GM15510 (cell line): ENCODE measurements at regions not wholly inside any gene's neighbourhood (a gene's known extent, or its start where the extent isn't known, plus 50 kb on each side); places are given as distances from the start of the nearest gene placed in this dataset.

Experiments used
- POLR2A ChIP-seq: IDR thresholded peaks from 3 replicates; pipeline ENCODE4 v1.6.1; 2011; ENCODE audit warnings: borderline replicate concordance; ENCODE audit not compliant: insufficient read length; ENCODE audit errors: extremely low read depth

GRCh38 chr6:113315879-113316278 is 541.3 kb upstream of the MARCKS start:
- no peak for TF ChIP-seq POLR2A

DNA sequence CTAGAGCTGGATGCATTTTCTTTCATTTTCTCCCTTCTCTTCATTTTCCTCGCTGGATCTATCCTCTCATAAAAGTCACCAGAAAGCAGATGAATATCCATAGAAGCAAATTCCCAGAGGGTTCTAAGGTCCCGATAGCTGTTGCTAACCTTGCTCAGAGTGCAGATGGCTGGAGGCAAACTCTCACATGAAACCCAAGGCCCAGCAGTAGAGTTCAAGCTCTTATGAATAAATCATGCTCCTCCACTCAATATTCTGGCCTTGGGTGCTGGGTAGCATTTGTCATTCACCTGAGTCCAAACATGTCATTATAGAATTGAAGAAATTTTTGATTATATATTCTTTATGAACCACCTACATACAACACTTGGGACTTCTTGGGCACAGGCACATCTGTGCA is 539.7 kb upstream of the MARCKS start:
- no peak for TF ChIP-seq POLR2A

- no peak for TF ChIP-seq POLR2A
These were observed 539.1 kb upstream of the MARCKS start for GRCh38 chr6:113317891-113318574.

GRCh38 chr6:113318575-113318917 is 538.6 kb upstream of the MARCKS start:
- TF ChIP-seq POLR2A = no peak

DNA sequence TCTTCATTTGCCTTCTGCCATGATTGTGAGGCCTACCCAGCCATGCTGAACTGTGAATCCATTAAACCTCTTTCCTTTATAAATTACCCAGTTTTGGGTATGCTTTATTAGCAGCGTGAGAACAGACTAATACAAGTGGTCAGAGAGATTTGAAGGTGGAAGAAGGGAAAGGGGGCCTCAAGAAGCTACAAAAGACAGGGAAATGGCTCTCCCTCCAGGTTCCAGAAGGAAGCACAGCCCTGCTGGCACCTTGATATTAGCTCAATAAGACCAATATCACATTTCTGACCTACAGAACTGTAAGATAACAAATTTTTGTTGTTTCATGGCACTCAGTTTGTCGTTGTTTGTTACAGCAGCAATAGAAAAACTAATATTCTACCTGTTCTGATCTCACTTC is 536.5 kb upstream of the MARCKS start:
- no peak for TF ChIP-seq POLR2A

- TF ChIP-seq POLR2A = no peak
These were observed 530.4 kb upstream of the MARCKS start for GRCh38 chr6:113326781-113327180.

- no peak for TF ChIP-seq POLR2A
These were observed 528.2 kb upstream of the MARCKS start for GRCh38 chr6:113328886-113329381.

GRCh38 chr6:113329942-113330635 is 527.1 kb upstream of the MARCKS start:
- no peak for TF ChIP-seq POLR2A

GRCh38 chr6:113330636-113330946 is 526.6 kb upstream of the MARCKS start:
- TF ChIP-seq POLR2A = no peak

- TF ChIP-seq POLR2A = no peak
These were observed 526.1 kb upstream of the MARCKS start for GRCh38 chr6:113331021-113331420.

DNA sequence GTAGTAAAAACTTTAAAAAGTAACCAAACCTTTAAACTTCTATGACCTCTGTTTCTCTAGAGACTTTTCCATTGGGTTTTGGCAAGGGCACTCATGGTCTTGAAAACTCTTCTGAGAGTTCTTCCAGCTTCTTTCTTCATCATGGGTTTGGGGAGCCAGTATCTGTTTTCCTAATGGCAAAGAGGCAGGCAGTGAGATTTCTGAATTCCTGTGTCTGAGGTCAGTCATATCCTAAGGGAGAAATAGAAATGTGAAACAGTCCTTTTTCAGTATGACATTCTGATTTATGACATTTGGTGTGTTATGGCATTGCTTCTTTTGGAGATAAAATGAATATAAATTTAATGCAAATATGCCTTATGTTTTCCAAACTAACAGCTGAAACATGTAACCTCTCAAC is 518.5 kb upstream of the MARCKS start:
- TF ChIP-seq POLR2A = no peak

GRCh38 chr6:113339209-113339608 is 517.9 kb upstream of the MARCKS start:
- TF ChIP-seq POLR2A = no peak

DNA sequence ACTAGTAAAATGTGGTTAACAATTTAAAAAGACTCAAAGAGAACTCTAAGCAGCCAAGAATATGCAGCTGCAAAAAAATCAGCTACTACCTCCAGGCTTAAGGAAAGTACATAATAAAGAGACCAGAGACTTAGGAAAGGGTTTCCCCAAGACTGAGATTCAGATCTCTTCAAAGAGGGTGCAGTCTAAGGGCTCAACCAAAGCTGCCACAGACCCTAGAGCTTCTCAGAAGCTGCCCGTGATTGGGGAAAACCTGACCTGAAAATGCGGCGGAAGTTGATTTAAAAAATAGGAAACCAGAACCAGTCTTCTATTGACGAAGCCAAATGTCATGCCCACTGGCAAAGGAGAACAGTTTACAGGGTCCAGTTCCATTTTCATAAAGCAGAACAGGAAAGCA is 516.8 kb upstream of the MARCKS start:
- TF ChIP-seq POLR2A = no peak

DNA sequence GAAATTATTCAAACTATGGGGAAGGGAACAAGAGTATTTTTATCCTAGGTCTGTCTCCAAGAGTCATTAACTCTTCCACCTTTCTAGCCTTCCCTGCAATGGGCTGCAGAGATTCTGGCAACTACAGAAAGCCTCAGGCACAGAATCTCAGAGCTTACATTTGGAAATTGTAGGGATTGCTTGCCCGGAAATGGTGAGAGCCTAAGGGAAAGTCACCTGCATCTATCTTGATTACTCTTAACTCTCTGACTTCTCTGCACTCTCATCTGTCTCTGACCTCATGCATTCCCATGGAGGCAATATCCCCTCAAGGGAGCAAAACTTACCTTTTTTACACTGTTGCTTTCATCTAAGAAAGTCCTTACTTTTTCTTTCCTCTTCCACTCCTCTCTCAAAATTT is 513.2 kb upstream of the MARCKS start:
- no peak for TF ChIP-seq POLR2A

DNA sequence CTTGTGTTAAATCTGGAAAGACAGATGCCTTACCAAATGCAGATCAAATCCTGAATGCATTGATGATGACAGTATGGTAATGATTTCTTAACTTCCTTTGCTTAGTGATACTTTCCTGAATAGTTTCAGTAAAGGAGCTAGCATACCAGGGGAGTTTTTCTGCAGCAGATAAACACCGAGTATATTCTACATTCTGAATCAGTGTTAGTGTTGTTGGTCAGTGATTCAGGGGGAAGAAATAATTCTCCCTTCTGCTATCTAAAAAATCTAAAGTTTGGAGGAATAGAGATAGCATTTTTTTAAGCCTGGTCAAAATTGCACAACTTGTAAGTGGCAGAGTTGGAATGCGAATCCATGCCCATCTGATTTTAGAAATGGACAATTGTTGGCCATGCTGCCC is 512.2 kb upstream of the MARCKS start:
- no peak for TF ChIP-seq POLR2A

DNA sequence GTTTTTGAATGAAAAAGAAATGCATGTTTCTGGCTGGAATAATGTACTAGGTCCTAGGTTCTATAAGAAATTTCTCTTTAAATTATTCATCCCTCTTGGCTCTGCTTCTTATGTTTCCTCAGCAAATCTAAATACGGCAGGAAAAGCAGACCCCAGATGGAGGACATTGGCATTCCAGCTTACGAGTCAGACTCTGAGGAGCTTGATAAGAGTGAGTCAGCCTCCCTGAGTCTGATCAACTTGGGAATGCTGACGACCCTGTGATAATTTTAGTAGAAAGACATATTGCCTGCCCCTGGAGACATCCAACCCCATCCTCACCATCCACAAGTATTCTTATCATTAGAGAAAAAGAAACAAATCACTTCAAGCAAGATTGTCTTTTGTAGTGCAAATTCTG is 509.7 kb upstream of the MARCKS start:
- no peak for TF ChIP-seq POLR2A

DNA sequence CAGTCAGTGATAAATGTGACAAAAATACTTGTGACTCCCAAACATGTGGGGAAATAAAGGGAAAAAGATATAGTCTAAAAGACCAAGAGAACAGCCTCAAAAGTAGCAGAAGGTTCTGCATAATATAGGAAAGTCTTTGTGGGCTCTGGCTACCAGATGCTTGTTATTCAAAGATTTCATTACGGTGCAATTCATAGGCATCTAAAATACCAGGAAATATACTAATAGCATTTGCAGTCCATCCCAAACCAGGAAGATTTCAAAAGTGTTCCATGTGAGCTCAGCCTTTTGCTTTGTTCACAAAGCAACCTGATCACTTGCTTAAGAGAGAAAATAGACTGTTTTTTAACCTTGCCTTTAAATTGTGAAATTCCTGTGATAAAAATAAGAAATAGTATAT is 506.7 kb upstream of the MARCKS start:
- TF ChIP-seq POLR2A = no peak

DNA sequence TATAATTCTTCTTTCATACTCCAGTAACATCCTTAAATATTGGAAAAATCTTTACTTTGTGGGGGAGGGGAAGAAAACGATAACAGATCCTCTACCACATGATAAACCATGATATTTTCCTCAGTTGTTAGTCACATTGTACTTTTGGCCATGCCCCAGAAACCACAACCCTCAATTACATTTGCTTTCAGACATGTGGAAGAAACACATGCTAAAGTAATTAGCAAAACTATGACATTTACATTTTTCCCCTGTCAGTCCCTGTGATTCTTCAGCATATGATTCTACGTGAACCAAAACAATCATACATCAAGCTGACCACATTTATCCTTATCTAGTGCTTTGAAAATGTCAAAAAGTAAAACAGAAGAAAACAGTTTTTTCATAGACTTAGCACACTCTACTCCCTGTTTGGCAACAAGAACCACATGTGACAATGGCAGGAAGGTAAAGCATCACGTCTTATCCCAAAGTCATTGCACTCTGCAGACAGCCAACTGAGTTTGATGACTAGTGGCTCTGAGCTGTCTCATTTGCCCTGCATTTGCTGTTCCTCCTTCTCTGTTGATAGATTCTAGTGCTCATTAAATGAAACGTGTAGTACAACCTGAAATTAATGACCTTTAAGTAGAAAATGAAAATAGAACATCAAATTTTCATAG is 505.8 kb upstream of the MARCKS start:
- no peak for TF ChIP-seq POLR2A
